OCI-LY3 (cell line): ENCODE measurements at regions not wholly inside any gene's neighbourhood (a gene's known extent, or its start where the extent isn't known, plus 50 kb on each side); places are given as distances from the start of the nearest gene placed in this dataset.

ENCODE experiments used
- CTCF ChIP-seq: fragments of 200-600, 300-600 bp; sonication (generic); IDR thresholded peaks from 2 replicates; pipeline ENCODE4 v1.5.1; 2014; ENCODE audit warnings: antibody characterized with exemption, low read length, low read depth
- EZH2phosphoT487 ChIP-seq: fragments of 200-600 bp; shearing (Covaris generic); IDR thresholded peaks from 2 replicates; pipeline ENCODE4 v1.6.1; 2018; ENCODE audit warnings: antibody characterized with exemption, mixed run types, low read depth

- TF ChIP-seq CTCF = no peak
- no peak for TF ChIP-seq EZH2phosphoT487
Measured at GRCh38 chr12:93007544-93007943, 78.4 kb upstream of the EEA1 start.
